ENCODE measurements at regions not wholly inside any gene's neighbourhood (a gene's known extent, or its start where the extent isn't known, plus 50 kb on each side); places are given as distances from the start of the nearest gene placed in this dataset.

- H3K9me3 ChIP-seq: no peaks in the 10 kb centered on the region
- H3K4me1 ChIP-seq (ENCODE audit: control insufficient read depth in 1 of 2, low read depth in 2 of 2): peaks cover 0 to 9% of the 10 kb centered on the region in 2 donors
- H3K27ac ChIP-seq: no peak overlapping the region
- DNase-seq (ENCODE audit: low spot score) (no peak), ATAC-seq (ENCODE audit: insufficient number of reproducible peaks, low FRiP score, low read depth) (no peak)
- no peaks in the 10 kb centered on the region for H3K27me3 ChIP-seq (replicated peaks; ENCODE audit: insufficient read depth)
- H3K36me3 ChIP-seq: peaks cover 4% of the 10 kb centered on the region
- no peak overlapping the region for H3K4me3 ChIP-seq
- TF ChIP-seq, protein P1, sequence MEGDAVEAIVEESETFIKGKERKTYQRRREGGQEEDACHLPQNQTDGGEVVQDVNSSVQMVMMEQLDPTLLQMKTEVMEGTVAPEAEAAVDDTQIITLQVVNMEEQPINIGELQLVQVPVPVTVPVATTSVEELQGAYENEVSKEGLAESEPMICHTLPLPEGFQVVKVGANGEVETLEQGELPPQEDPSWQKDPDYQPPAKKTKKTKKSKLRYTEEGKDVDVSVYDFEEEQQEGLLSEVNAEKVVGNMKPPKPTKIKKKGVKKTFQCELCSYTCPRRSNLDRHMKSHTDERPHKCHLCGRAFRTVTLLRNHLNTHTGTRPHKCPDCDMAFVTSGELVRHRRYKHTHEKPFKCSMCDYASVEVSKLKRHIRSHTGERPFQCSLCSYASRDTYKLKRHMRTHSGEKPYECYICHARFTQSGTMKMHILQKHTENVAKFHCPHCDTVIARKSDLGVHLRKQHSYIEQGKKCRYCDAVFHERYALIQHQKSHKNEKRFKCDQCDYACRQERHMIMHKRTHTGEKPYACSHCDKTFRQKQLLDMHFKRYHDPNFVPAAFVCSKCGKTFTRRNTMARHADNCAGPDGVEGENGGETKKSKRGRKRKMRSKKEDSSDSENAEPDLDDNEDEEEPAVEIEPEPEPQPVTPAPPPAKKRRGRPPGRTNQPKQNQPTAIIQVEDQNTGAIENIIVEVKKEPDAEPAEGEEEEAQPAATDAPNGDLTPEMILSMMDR (IDR thresholded peaks at IDR 0.05): no peak
Measured at GRCh38 chr6:144847916-144848315, 562.8 kb downstream of the UTRN start.

- H3K36me3 ChIP-seq: peaks cover 4% of the 10 kb centered on the region
- no peak for ATAC-seq (ENCODE audit: insufficient number of reproducible peaks, low FRiP score, low read depth)
- H3K4me3 ChIP-seq: no peak overlapping the region
- H3K27ac ChIP-seq: no peak overlapping the region
- no peaks in the 10 kb centered on the region for H3K27me3 ChIP-seq (replicated peaks; ENCODE audit: insufficient read depth)
- TF ChIP-seq, protein P1 (IDR thresholded peaks at IDR 0.05): no peak
- H3K4me1 ChIP-seq (ENCODE audit: control insufficient read depth in 1 of 2, low read depth in 2 of 2): peaks cover 0 to 7% of the 10 kb centered on the region in 2 donors
- H3K9me3 ChIP-seq: no peaks in the 10 kb centered on the region
- DNase-seq (ENCODE audit: low spot score): no peak
Measured at GRCh38 chr6:144849920-144850319, 564.8 kb downstream of the UTRN start.

- Histone ChIP-seq H3K4me3 (no peak overlapping the region), H3K4me1 (ENCODE audit: control insufficient read depth in 1 of 2, low read depth in 2 of 2) (no peaks in the 10 kb centered on the region), H3K27me3 (replicated peaks; ENCODE audit: insufficient read depth) (no peaks in the 10 kb centered on the region), H3K36me3 (peaks cover 4% of the 10 kb centered on the region), H3K9me3 (no peaks in the 10 kb centered on the region), H3K27ac (no peak overlapping the region)
- ATAC-seq (ENCODE audit: insufficient number of reproducible peaks, low FRiP score, low read depth): no peak
- DNase-seq (ENCODE audit: low spot score): no peak
- TF ChIP-seq, protein P1 (IDR thresholded peaks at IDR 0.05): no peak
Measured at GRCh38 chr6:144853603-144854002, 568.5 kb downstream of the UTRN start.

- H3K27me3 ChIP-seq (replicated peaks; ENCODE audit: insufficient read depth): no peaks in the 10 kb centered on the region
- DNase-seq (ENCODE audit: low spot score) (no peak), ATAC-seq (ENCODE audit: insufficient number of reproducible peaks, low FRiP score, low read depth) (no peak)
- TF ChIP-seq, protein P1 (IDR thresholded peaks at IDR 0.05): no peak
- no peak overlapping the region for H3K27ac ChIP-seq
- no peak overlapping the region for H3K4me3 ChIP-seq
- peaks cover 4% of the 10 kb centered on the region for H3K36me3 ChIP-seq
- H3K9me3 ChIP-seq: no peaks in the 10 kb centered on the region
- no peaks in the 10 kb centered on the region for H3K4me1 ChIP-seq (ENCODE audit: control insufficient read depth in 1 of 2, low read depth in 2 of 2)
Measured at GRCh38 chr6:144854654-144855053, 569.5 kb downstream of the UTRN start.

GRCh38 chr6:144855375-144855774, 570.2 kb downstream of the UTRN start:
- Histone ChIP-seq H3K4me1 (ENCODE audit: control insufficient read depth in 1 of 2, low read depth in 2 of 2) (no peaks in the 10 kb centered on the region), H3K36me3 (peaks cover 2% of the 10 kb centered on the region), H3K27me3 (replicated peaks; ENCODE audit: insufficient read depth) (no peaks in the 10 kb centered on the region), H3K9me3 (no peaks in the 10 kb centered on the region), H3K4me3 (no peak overlapping the region), H3K27ac (no peak overlapping the region)
- DNase-seq (ENCODE audit: low spot score) (no peak), ATAC-seq (ENCODE audit: insufficient number of reproducible peaks, low FRiP score, low read depth) (no peak)
- TF ChIP-seq, protein P1 (IDR thresholded peaks at IDR 0.05): no peak
